ENCODE measurements at regions not wholly inside any gene's neighbourhood (a gene's known extent, or its start where the extent isn't known, plus 50 kb on each side); places are given as distances from the start of the nearest gene placed in this dataset.

- H3K4me3 ChIP-seq = no peak overlapping the region
- no peaks in the 10 kb centered on the region for H3K9me3 ChIP-seq
- DNase-seq (ENCODE audit: low read depth in 1 of 2, low spot score in 1 of 2) (peak; percentile 73 to 81), FAIRE-seq (no peak), ATAC-seq (peak; percentile 94 to 98)
- no peak for TF ChIP-seq RARB (CRISPR knock-in tag; IDR thresholded peaks at IDR 0.05)
- TF ChIP-seq CBX2 (IDR thresholded peaks at IDR 0.05; ENCODE audit: borderline replicate concordance, low read depth) = no peak
- peak; percentile 94 for TF ChIP-seq SMC3 (IDR thresholded peaks at IDR 0.05)
- TF ChIP-seq HOXB13 (CRISPR knock-in tag; IDR thresholded peaks at IDR 0.05; ENCODE audit: low read depth) = no peak
- no peak for TF ChIP-seq ZNF302 (CRISPR knock-in tag; IDR thresholded peaks at IDR 0.05)
- no peak for TF ChIP-seq E2F6 (IDR thresholded peaks at IDR 0.05; ENCODE audit: borderline replicate concordance, low read depth)
- no peak for TF ChIP-seq EP300 (IDR thresholded peaks at IDR 0.05)
- no peak for TF ChIP-seq PBX3 (IDR thresholded peaks at IDR 0.05)
- TF ChIP-seq GATA3 (IDR thresholded peaks at IDR 0.05; ENCODE audit: borderline replicate concordance) = no peak
- TF ChIP-seq MAZ (IDR thresholded peaks at IDR 0.05; ENCODE audit: borderline replicate concordance, low read depth, low read length) = no peak
- TF ChIP-seq BCL3 (IDR thresholded peaks at IDR 0.05) = no peak
- TF ChIP-seq CTCF (IDR thresholded peaks at IDR 0.05) = peak; percentile 96
- TF ChIP-seq TFCP2L1 (CRISPR knock-in tag; IDR thresholded peaks at IDR 0.05) = no peak
- no peak for TF ChIP-seq CHD4 (IDR thresholded peaks at IDR 0.05; ENCODE audit: borderline replicate concordance)
- no peak for TF ChIP-seq RNF2 (IDR thresholded peaks at IDR 0.05; ENCODE audit: borderline replicate concordance, low read depth)
- TF ChIP-seq HOXA7 (CRISPR knock-in tag; IDR thresholded peaks at IDR 0.05) = no peak
- TF ChIP-seq BHLHE40 (IDR thresholded peaks at IDR 0.05; ENCODE audit: low read depth, low read length) = no peak
- no peak for TF ChIP-seq POLR2A (IDR thresholded peaks at IDR 0.05; ENCODE audit: low read length)
- TF ChIP-seq ZSCAN20 (CRISPR knock-in tag; IDR thresholded peaks at IDR 0.05) = no peak
- TF ChIP-seq ZC3H11A (IDR thresholded peaks at IDR 0.05) = no peak
- no peak for TF ChIP-seq JUN (IDR thresholded peaks at IDR 0.05)
- peak; percentile 35; the same call in 1 of the 2 replicates for TF ChIP-seq MAX (IDR thresholded peaks at IDR 0.05)
- no peak for TF ChIP-seq CHD2 (IDR thresholded peaks at IDR 0.05; ENCODE audit: low read length, partially characterized antibody)
- no peak for TF ChIP-seq FOXS1 (CRISPR knock-in tag; IDR thresholded peaks at IDR 0.05)
- TF ChIP-seq HEYL (CRISPR knock-in tag; IDR thresholded peaks at IDR 0.05) = no peak
- TF ChIP-seq KDM1A (IDR thresholded peaks at IDR 0.05; ENCODE audit: low read depth) = no peak
- no peak for TF ChIP-seq TP53 (CRISPR knock-in tag; IDR thresholded peaks at IDR 0.05)
- TF ChIP-seq KDM5A (IDR thresholded peaks at IDR 0.05) = peak; percentile 38; the same call in 1 of the 2 replicates
- no peak for TF ChIP-seq FOSL2 (IDR thresholded peaks at IDR 0.05)
- TF ChIP-seq FOSL2 (CRISPR knock-in tag; IDR thresholded peaks at IDR 0.05) = no peak
- TF ChIP-seq EHMT2 (IDR thresholded peaks at IDR 0.05; ENCODE audit: low read depth) = no peak
- TF ChIP-seq USF2 (IDR thresholded peaks at IDR 0.05) = no peak
- TF ChIP-seq HOXB5 (CRISPR knock-in tag; IDR thresholded peaks at IDR 0.05) = no peak
- peak; percentile 95 for TF ChIP-seq RAD21 (conservative IDR thresholded peaks at IDR 0.05 in 1 of 2, IDR thresholded peaks at IDR 0.05 in 1 of 2)
- TF ChIP-seq HDAC2 (IDR thresholded peaks at IDR 0.05) = no peak
- TF ChIP-seq ESRRA (IDR thresholded peaks at IDR 0.05; ENCODE audit: borderline replicate concordance, low read length) = no peak
- TF ChIP-seq PHF8 (IDR thresholded peaks at IDR 0.05; ENCODE audit: borderline replicate concordance, low read depth) = no peak
- WGBS (ENCODE audit: missing lambda C conversion rate) = 61% methylated on average over 11 of the region's 13 CpGs
- H3K4me1 ChIP-seq = 0 out of 3 replicates have a peak, but pooled peaks cover 3% of the 10 kb centered on the region
- ChIA-PET CTCF (interaction anchor here (0.6 to 12.5 kb wide), 40 partner anchors 8 to 323 kb away, joined by 3 to 143 read pairs (median 4); partner anchors contain the start of gene WAPL), POLR2A (interaction anchor here (1.0 to 2.0 kb wide), 4 partner anchors 50 to 185 kb away, joined by 3 to 18 read pairs (median 3); no protein-coding TSS in a partner anchor)
- peak overlapping the region; percentile 11 to 63; a peak in 4 of 6 replicates for H3K27ac ChIP-seq
- peak overlapping the region; percentile 22; the same call in 2 of the 3 replicates for H3K4me2 ChIP-seq
Observed at GRCh38 chr10:86585037-86585929, 63.7 kb upstream of the WAPL start.
